Eye (tissue), 1 donor: ENCODE measurements at regions not wholly inside any gene's neighbourhood (a gene's known extent, or its start where the extent isn't known, plus 50 kb on each side); places are given as distances from the start of the nearest gene placed in this dataset.

Experiments used
- DNase-seq: peaks from one replicate; pipeline ENCODE4 v3.0.0-alpha.2; 2015

DNA sequence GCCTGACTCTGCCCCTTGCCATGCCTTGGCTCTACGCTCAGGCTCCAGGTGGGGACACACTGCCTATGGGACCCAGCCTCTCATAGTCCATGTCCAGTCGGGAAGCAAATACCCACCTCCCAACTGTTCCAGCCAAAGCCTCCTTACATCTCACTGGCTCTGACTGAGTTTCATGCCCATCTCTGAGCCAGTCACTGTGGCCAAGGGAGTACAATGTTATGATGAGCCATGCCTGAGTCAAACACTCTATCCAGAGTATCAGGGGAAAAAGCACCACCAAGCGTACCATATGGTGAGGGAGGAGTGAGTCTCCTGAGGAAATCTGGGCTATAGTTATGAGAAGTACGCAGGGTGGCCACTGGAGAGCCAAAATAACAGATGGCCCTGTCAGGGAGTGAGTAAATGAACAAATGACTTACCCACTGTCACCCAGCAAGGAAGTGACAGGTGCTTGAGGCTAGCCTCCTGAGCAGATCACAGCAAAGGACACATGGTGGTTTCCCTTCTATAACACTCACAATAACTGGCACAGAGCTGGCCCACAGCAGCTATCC, 236.6 kb upstream of the GJB5 start:
- DNase-seq = no peak

DNA sequence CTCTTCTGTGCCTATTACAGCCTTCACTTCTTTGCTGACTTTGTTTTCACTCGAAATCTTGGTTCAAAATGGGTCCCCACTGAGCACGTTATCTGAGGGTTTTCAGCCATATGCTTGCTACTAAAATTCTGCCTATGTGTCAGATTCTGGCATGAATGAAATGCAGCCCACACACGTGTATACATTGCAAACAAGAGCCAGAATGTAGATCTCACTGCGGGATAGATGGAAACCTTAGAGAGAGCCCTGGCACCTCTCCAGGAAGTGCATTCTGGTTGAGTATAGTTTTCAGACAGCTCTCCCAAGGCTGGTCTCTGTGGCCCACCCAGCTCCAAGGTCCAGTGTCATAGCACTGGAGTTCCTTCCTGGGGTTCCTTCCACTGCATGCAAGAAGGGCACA, 234.7 kb upstream of the GJB5 start:
- peak; percentile 2 for DNase-seq

DNA sequence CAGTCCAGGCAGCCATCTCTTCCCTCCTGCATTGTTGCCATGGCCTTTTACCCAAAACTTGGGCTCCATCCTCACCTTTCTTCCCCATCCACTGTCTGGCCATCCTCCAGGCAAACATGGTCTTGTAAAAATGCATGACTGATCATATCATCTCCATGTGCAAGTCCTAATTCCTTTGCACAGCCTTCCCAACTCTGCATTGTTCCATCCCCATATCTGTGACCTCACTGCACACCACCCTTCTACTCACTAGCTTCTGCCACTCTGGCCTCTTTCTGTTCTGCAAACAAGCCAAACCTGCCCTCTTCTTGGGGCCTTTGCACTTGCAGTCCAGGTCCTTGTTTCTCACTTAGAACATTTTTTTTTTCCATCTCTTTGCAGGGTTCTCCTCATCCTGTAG, 230.1 kb upstream of the GJB5 start:
- no peak for DNase-seq

DNA sequence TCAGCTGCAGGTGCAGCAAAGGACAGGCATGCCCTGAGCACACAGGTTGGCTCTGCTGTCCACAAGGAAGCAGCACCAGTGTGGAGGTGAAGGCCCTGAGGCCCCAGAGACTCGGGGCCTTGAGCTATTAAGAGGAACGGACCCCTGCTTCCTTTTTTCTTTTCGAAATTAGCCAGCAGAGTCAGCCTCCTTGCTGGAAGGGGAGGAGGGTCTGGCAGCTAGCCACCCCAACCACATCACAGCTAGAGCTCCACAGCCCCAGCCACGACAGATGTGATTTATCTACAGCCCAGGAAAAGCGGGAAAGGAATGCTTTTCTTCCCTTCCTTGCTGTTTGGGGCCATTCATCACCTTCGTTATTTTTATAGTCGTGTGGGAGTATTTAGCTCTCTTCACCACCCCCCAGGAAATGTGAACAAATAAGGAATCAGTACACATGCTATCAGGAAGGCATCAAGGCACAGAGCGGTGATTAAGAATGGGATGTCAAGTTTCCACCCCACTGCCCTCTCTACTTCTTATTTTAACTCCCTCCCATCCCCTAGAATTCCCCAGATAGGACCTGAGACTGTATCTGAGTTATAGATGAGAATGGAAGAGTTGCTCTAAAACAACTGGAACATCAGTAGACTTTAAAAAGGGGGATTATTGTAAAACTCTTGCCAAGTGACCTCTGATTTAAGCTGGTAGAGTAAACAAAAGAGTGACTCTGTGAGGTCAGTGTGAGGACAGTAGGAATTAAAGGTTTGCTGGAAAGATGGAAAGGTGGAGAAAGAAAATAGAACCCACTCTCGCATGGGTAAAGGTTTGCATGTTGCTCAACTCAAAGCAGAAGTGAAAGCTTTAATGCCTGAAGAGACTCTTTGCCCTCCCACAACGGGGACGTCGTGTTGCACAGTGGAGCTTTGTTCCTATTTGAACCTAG, 224.7 kb upstream of the GJB5 start:
- DNase-seq = no peak

DNA sequence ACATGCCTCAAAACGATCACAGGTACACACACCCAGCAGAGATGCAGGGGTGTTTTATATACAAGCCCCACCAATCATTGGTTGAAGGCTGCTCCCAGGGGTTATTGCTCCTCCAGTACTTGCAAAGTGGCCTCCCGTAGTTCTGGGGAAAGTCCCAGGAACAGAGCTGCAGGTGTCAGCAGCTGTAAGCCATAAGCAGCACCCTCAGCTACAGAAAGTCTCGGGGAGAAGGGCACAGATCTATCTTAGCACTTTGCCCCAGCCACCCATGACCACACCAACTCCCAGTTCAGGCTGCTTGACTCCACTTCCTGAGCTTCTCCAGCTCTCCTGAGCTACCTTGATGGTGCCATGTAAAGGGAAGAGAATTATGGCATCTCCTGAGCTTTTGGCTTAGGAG, 222.7 kb upstream of the GJB5 start:
- no peak for DNase-seq

DNA sequence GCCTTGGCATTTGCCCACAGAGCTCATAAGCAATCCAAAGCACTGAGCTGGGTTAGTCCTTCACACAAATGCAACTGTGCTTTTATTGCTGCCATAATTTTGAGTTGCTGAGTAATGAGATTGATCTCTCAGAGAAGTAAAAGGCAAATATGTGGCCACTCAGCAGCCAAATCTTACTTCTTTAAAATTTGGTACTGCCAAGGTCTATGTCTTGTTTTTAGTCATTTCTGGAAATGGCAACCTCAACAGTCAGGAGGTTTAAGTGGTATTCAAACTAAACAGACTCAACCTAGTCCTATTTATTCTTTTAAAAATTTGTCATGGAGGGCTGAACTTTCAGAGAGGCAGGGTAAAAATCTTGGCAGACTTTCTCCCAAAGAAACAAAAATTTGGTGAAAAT, 216.4 kb upstream of the GJB5 start:
- DNase-seq = no peak

DNA sequence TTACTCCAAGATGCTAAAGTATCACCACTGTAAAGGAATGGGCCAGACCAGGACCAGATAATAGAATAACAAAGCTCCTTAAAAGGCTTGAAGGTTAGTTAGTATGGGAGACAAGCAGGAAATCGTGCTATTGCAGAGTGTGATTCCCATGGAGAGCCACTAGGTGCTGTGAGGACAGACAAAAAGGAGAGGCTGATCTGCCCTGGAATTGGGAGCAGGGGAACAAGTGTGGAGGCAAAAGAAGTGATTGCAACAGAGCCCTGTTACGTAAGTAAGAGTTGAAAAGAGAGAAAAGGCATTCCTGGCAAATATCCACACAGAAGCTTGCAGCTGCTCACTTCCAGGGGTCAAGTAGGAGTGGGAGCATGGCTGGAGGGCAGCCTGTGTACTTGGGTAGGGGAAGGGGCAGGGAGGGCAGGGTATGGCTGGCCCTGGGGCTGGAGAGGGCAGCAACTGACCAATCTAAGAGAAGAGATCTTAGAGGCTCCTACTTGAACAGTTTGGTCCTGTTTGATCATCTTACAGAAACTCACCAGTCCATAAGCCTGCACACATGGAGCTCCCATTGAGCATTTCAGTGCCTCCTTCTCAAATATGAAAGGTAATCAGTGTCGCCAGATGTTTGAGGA, 207.7 kb upstream of the GJB5 start:
- DNase-seq = no peak

DNA sequence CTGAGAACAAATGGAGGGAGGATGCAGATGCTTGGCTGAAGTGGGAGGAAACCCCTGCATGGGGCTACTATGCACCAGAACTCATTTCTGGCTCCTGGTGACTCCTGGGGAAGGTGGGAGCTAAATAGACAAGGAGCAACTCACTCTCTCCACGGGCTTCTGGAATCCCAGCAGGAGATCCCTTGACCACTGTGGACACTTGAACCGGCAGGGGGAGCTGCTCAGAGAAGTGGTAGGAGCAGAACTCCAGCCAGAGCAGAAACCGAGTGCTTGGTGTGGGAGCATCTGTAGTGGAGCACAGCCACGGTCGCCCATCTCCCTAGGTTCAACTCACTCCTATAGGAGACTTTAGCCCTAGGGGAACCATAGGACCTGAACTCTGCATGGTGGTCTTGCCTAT, 205.6 kb upstream of the GJB5 start:
- DNase-seq = no peak

DNA sequence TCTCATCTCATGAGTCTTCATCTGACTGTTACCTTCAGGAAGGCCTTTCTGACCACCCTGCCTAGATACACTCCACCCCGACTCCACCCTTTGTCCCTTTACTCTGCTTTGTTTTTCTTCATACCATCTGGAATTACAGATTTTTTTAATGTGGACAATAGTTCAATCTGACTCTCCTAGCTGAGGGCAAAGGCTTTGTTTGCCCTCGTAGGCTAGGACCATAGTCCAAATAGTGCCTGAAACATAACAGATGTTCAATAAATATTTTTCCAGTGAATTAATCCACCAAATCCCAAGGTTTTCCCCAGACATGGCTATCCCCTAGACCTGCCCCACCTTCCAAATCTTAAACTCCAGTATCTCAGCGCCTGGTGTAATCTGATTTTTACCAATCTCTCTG, 176.5 kb upstream of the GJB5 start:
- no peak for DNase-seq

DNA sequence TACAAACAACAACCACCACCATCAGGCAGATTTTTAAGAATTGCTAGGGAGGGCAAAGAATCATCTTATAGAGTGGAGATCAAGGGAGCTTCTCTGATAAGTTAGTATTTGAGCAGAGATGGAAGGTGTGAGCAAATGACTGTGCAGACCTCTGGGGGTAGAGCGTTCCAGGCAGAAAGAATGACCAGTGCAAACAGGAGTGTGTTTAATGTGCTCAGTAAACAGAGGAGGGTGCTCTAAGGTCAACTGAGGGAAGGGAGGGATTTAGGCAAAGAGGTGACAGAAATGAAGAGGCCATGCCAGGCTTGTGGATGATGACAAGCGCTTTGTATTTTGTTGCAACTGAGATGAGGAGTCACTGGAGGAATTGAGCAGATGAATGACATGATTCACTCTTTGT, 172.5 kb upstream of the GJB5 start:
- no peak for DNase-seq

DNA sequence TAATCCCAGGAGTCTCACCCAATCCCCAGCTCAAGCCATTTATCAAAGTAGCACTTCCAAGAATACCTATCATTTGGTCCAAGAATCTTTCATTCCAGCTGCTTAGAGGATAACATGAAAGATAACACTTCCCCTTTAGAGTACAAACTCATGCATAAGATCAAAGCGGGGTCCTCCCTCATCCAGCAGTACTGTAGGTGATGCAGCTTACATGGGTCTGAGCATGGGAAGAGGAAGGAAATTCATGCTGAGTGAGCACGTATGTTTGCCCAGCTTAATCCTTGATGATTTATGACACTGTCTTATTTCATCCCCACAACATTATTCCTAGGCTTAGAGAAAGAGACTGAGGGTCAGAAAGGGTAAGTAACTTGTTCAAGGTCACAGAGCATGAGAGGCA, 167.1 kb upstream of the GJB5 start:
- DNase-seq = no peak

DNA sequence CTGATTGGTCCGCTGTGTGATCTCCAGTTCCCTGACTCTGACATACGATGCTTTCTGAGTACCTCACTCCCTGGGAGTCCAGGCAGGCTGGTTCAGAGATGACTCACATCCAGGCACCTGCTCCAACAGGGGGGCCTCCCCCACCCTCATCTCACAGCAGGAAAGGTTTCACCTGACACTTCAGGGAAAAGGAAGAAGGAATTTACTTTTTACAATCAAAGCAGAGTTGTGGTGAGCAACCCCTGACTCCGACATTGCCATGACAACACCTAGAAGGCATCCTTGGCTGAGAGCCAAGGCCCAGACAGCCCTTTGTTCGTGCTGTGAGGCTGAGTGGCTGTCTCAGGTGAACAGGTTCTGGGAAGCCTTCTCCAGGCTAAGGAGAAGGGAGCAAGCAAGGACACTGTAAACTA, 164.6 kb upstream of the GJB5 start:
- DNase-seq = peak; percentile 64

DNA sequence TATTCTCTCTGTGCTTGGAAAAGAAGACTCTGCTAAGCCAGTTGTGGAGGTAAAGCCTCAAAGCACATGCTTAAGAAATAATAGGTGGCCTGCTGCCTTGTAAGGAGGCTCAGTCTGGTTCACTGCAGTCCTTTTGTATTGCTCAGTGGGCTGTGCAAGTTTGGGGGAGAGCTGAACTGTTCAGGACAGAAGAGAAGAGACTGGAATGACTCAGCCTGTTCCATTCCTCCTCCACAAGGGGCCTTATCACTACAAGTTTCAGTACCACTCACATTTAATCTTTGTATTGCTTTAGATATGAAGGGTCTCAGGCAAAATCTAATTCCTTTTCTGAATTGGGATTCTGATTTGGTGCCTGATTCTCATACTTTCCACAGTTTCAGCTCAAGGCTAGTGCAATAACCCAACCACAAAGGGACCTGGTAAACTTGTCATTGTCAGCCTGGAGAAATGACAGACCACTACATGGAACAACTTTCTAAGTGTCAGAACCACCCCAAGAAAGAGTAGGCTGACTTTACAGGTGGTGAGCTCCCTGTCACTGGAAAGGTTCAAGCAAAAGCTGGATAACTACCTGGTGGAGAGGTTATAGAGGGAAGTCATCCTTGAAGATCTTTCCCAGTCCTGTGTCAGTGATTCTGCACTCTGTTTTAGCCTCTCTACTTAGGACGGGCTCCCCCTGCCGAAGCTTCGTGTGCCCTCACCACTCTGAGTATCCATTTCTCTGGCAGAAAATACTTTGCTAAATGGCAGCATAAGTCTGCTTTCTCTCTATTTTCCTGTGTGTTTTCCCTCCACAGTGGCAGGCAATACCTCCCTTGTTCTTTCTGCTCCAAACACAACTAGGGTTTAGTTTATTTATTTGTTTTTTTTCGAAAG, 162.9 kb upstream of the GJB5 start:
- no peak for DNase-seq

DNA sequence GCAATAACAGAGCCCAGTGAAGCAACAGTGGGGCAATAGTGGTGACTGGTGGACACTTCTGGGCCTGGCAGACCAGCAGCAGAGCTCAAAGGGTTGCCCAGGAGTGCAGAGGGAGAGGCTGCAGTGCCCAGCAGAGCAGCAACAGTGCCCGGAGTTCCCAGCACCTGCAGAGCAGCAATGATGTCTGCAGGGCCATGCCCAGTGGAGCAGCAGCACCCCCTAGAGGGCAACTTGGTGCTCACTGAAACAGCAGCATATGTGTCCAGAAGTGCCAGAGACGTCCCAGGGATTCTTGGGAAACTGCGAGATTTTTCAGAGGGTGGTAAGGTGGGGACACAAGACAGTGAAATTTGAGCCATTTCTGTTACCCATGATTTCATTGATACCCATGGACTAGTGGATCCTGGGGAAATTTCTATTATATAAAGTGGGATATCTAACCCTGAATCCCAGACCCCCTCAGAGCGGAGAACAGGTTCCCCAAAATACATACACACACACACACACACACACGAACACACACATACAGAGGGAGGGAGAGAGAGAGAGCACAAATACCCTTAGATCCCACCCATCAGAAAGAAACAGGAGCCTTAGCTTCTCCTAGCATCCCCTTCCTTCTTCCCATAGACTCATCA, 156.9 kb upstream of the GJB5 start:
- peak; percentile 92 for DNase-seq

DNA sequence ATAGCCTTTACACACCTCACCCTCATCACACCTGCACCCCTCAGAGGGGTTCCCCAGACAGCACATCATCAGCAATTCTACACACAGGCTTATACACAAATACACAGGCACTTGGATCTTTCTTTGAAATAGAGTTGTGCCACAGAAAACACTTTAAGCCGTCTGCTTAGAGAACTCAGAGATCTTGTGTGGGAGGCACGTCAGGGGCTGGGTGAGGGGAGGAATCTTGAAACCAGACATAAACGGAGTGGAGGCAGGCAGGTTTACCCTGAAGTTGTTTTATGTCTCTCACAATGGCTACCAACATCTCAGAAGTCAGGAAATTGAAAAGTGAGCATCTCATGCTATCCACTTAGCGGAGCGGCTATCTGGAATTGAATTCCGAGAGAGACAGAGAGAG, 151.9 kb upstream of the GJB5 start:
- DNase-seq = no peak

DNA sequence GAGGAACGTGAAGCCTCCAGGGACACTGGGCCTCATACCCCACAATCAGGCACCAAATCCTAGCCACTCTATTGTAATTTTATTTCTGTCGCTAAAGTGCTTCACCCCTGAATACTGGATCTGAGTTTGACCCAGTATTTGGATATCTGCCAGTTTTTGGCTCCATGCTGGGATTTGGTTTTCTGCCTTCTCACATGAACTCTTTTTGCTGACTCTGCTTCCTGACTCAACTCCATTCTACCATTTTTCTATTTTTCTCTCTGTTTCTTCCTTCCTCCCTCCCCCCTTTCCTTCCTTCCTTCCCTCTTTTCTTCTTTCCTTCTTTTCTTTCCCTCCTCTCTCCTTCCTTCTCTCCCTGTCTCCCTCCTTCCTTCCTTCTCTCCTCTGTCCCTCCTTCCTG, 151.3 kb upstream of the GJB5 start:
- no peak for DNase-seq

DNA sequence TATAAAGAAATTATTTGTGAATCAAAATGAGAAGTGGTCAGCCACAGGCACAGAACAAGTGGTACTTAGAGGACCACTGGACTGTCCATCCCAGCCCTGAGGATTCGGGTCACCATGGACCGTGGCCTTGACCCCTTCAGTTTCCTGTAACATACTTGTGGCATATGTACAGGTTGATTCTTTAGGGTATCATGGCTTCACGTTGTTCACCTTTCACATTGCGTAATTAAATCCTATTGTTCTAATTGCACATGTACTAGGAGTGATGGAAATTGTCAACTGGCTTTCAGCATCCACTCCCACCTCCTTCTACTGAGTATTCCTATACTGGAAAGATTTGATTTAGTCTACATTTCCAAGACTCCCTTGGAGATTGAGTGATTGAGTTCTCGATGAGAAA, 148.3 kb upstream of the GJB5 start:
- no peak for DNase-seq

DNA sequence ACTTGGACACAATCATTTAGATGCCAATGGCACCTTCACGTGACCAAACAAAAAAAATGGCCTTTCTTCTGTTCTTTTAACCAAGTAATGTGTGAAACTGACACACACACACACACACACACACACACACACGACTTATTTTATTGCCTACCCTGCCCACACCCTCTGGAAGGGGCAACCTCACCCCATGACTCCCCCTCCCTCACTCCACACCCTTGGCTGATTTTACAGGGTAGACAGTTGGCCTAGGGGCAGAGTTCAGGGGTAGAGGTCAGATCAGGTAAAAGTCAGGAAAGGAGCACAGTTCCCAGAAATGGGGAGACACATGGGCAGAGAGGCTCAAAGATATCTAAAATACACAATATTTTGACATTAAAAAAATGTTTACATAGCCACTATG, 144.8 kb upstream of the GJB5 start:
- no peak for DNase-seq

DNA sequence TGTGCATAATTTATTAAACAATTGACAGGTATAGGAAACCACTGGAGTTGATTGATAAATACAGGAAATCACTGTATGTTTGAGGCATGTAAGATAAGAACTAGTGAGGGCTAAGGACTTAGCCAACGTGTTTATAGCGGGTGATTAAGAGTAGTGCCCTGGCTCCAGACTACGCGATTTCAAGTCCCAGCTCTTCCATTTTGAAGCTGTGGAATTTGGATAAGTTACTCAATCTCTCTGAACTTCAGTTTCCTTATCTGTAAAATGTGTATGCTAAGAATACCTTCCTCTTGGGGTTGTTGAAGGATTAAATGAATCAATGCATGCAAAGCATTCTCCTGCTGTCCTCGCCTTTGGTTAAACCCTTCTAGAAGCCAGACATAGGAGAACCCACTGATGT, 143.3 kb upstream of the GJB5 start:
- no peak for DNase-seq

DNA sequence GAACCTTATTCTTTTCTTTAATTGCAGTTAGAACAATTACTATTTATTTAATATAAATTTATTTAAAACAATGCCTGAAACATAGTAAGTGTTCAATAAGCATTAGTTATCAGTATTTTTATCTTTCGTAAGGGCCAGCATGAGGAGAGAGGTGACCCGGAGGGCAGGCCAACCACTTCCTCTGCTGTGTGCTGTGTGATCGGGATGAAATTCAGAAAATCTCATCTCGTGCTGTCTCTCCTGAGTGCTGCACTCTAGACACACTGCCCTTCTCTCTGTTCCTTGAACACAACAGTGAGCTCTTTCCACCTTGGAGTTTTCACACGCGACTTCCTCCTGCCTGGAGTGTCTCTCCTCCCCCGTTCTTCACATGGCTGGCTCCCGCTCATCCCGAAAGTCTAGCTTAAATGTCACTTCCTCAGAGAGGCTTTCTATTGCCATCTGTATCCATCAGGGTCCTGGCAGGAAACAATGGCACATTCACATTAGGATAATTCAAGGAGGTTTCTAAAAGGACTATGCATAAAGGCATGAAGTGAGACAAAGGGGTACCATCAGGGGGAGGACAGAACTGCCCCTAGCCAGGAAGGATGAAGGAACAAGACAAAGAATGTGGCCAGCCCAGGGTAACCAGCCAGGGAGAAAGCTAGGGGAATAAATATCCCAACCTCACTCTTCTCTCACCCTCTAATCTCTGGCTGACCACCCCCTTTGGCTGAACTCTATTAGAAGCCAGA, 142.6 kb upstream of the GJB5 start:
- no peak for DNase-seq

DNA sequence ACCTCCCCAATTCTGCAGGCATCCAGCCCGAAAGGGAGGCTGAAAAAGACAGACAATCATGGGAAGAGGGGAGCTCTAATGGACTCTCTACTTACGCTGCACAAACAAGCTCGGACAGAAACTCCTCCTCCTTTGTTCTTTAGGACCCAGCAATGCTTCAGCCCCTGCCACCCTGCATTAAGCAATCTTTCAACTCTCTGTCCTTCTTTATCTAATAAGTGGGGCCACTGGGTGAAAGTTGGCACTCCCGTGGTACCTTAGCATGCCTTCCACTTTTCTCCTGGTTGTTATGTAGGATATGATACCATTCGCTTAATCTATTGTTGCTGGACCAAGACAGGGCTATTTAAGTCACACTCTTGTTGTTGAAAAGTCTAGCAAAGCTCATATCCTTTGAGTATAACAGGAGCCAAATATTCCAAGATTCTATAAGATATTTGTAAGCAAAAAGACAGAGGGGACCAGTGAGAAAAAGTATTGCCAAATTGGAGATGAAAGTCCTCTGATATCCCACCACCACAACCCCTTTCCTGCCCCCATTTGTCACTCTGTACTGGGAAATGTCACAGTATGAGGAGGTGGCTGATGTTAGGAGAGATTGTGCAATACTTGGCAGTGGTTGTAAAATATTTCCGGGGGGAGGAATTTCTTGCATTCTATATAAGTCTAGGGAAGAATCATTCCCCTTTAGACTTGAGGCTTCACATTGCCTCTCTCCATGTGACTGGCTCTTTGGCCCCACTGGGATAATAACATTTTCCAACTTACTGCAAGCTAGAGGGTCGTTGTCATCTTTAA, 137.3 kb upstream of the GJB5 start:
- no peak for DNase-seq
